Nephron (organoid): ENCODE measurements at regions not wholly inside any gene's neighbourhood (a gene's known extent, or its start where the extent isn't known, plus 50 kb on each side); places are given as distances from the start of the nearest gene placed in this dataset.

Experiments used
- H3K27ac Mint-ChIP-seq, 3 experiments: 2 replicates each; pipeline ENCODE4 v1.8.0; 2020; ENCODE audit warnings: mixed read lengths in 3 of 3, mild to moderate bottlenecking in 2 of 3, moderate library complexity in 1 of 3
- H3K27me3 Mint-ChIP-seq: 2 replicates; pipeline ENCODE4 v1.8.0; 2021; ENCODE audit warnings: low read depth, mild to moderate bottlenecking, moderate library complexity, mixed read lengths
- H3K36me3 Mint-ChIP-seq: 2 replicates; pipeline ENCODE4 v1.8.0; 2020; ENCODE audit warnings: low read depth, mixed read lengths
- H3K4me1 Mint-ChIP-seq: 2 replicates; pipeline ENCODE4 v1.8.0; 2020; ENCODE audit warnings: mixed read lengths
- H3K4me3 Mint-ChIP-seq, 3 experiments: 2 replicates each; pipeline ENCODE4 v1.8.0; 2020; ENCODE audit warnings: mild to moderate bottlenecking in 3 of 3, mixed read lengths in 3 of 3, moderate library complexity in 2 of 3
- H3K9me3 Mint-ChIP-seq: 2 replicates; pipeline ENCODE4 v1.8.0; 2020; ENCODE audit warnings: mixed read lengths
- TF ChIP-seq, protein P1 (sequence below), 3 experiments: fragments of 200-600 bp; sonication (generic); IDR thresholded peaks; one replicate each; pipeline ENCODE4 v1.5.0; 2021; ENCODE audit warnings: antibody characterized with exemption in 3 of 3; ENCODE audit not compliant: unreplicated experiment in 3 of 3

DNA sequence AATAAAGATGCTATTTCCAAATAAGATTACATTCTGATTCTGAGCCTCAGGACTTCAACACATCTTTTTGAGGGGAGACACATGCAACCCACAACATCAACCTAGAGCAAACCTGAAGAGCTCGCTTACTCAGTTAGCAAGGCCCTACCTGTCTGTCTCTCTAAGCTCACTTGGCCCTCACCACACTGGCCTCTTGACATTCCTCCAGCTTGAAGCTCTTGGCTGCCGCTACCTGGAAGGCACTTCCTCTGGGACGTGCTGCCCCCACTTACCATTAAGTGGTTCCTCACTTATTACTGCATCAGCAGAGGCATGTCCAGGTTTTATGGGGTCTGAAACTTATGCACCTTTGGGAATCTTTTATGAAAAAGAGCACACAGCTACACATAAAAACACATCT, 354.8 kb downstream of the GALC start:
- TF ChIP-seq, protein P1, sequence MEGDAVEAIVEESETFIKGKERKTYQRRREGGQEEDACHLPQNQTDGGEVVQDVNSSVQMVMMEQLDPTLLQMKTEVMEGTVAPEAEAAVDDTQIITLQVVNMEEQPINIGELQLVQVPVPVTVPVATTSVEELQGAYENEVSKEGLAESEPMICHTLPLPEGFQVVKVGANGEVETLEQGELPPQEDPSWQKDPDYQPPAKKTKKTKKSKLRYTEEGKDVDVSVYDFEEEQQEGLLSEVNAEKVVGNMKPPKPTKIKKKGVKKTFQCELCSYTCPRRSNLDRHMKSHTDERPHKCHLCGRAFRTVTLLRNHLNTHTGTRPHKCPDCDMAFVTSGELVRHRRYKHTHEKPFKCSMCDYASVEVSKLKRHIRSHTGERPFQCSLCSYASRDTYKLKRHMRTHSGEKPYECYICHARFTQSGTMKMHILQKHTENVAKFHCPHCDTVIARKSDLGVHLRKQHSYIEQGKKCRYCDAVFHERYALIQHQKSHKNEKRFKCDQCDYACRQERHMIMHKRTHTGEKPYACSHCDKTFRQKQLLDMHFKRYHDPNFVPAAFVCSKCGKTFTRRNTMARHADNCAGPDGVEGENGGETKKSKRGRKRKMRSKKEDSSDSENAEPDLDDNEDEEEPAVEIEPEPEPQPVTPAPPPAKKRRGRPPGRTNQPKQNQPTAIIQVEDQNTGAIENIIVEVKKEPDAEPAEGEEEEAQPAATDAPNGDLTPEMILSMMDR (IDR thresholded peaks at IDR 0.05; ENCODE audit: unreplicated experiment in 3 of 3), result no peak
- Mint-ChIP-seq H3K9me3 (no peaks in the 10 kb centered on the region), H3K27ac (peak overlapping the region in 1 of 3 experiments; percentile 35), H3K27me3 (no peaks in the 10 kb centered on the region), H3K4me1 (peaks cover 41% of the 10 kb centered on the region), H3K4me3 (no peak overlapping the region), H3K36me3 (no peaks in the 10 kb centered on the region)

DNA sequence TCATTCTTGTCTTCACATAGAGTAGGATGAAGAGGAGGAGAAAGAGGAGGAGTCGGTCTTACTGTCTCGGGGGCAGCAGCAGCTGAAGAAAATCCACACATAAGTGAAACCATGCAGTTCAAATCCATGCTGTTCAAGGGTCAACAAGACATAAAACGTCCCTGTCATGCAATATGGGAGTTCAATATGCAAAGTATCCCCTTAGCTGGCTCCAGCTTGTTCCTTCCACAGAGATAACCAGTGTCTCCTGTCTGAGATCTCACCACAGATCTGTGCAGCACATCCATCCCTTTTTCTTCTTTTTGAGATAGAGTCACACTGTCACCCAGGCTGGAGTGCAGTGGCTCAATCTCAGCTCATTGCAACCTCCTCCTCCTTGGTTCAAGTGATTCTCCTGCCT, 357.5 kb downstream of the GALC start:
- H3K9me3 Mint-ChIP-seq, result no peaks in the 10 kb centered on the region
- H3K27me3 Mint-ChIP-seq, result peaks cover under 1% of the 10 kb centered on the region
- TF ChIP-seq, protein P1 (IDR thresholded peaks at IDR 0.05; ENCODE audit: unreplicated experiment in 3 of 3), result no peak
- no peak overlapping the region for H3K4me3 Mint-ChIP-seq
- H3K4me1 Mint-ChIP-seq, result peaks cover 34% of the 10 kb centered on the region
- peak overlapping the region; percentile 76 to 94 (median 85) for H3K27ac Mint-ChIP-seq
- H3K36me3 Mint-ChIP-seq, result no peaks in the 10 kb centered on the region

DNA sequence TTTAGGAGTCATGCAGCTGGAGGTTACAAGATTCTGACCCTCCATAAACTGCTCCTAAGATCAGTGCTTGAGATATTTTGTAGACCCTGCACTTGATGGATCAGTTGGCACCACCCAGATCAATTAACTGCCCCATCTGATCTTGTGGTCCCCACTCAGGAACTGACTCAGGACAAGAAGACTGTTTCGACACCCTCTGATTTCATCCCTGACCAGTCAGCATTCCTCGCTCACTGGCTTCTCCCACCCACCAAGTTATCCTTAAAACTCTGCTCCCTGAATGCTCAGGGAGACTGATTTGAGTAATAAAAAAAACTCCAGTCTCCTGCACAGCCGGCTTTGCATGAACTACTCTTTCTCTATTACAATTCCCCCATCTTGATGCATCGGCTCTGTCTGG, 360.2 kb downstream of the GALC start:
- H3K27me3 Mint-ChIP-seq, result peaks cover 4% of the 10 kb centered on the region
- TF ChIP-seq, protein P1 (IDR thresholded peaks at IDR 0.05; ENCODE audit: unreplicated experiment in 3 of 3), result no peak
- H3K4me3 Mint-ChIP-seq, result no peak overlapping the region
- H3K4me1 Mint-ChIP-seq, result peaks cover 56% of the 10 kb centered on the region
- H3K27ac Mint-ChIP-seq, result peak overlapping the region in 2 of 3 experiments; percentile 53 to 54
- H3K9me3 Mint-ChIP-seq, result no peaks in the 10 kb centered on the region
- H3K36me3 Mint-ChIP-seq, result no peaks in the 10 kb centered on the region

DNA sequence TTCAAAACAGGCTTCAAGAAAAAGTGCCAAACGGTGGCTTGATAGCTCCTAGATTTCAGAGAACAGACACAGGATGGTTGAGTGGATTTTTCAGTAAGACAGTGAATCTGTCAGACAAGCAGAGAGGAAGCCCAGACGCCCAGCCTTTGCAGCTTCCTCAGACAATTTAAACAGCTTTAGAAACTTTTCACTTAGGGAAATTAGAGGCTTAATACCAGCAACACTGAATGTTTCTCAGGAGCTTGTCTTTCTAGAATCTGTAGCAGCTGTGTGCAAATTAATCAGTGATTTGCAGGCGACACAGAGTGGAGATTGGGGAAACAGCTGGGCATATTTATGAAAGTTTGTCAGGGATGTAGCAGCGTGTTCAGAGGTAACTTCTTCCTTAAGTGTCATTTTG, 362.1 kb downstream of the GALC start:
- Mint-ChIP-seq H3K4me1 (peaks cover 42% of the 10 kb centered on the region), H3K27ac (peak overlapping the region; percentile 50 to 77 (median 61)), H3K27me3 (peaks cover 4% of the 10 kb centered on the region), H3K9me3 (peaks cover 2% of the 10 kb centered on the region), H3K36me3 (no peaks in the 10 kb centered on the region), H3K4me3 (no peak overlapping the region)
- TF ChIP-seq, protein P1 (IDR thresholded peaks at IDR 0.05; ENCODE audit: unreplicated experiment in 3 of 3), result no peak

DNA sequence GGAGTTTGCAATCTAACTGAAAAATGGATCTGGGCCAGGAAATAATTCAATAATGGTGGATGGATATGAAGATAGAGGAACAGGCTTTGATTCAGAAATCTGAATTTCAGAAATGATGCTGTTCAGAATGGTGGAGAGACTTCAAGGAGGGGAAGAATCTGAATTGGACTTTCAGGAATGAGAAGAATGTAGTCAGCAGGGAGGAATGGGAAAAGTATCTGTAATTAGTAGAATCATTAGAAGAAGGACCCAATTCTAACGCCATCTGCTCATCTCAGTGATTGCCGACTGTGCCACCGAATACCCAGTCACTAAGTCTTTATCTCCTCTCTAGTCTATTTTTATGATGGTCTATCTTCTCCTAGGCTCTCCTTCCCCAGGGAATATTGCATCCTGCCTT, 363.2 kb downstream of the GALC start:
- Mint-ChIP-seq H3K36me3 (no peaks in the 10 kb centered on the region), H3K4me1 (peaks cover 35% of the 10 kb centered on the region)

DNA sequence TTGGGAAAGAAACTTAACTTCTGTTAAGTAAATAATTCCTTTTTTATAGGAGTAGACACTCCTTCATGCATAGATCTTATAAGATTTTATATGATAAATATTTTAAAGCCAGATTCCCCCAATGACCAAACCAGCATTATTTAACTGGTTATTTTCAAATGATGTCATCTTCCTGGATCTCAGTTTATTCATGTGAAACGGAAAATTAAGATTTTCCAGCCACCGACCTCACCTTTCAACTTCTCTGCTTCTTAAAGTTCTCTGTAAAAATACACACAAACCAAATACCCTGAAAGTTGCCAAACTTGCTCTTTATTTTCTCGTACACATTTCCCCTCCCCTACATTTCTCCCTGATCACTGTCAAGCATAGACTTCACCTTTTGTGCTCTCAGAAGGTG, 364.2 kb downstream of the GALC start:
- peaks cover 4% of the 10 kb centered on the region for H3K27me3 Mint-ChIP-seq
- TF ChIP-seq, protein P1 (IDR thresholded peaks at IDR 0.05; ENCODE audit: unreplicated experiment in 3 of 3), result no peak
- no peak overlapping the region for H3K4me3 Mint-ChIP-seq
- no peaks in the 10 kb centered on the region for H3K36me3 Mint-ChIP-seq
- H3K27ac Mint-ChIP-seq, result peak overlapping the region in 1 of 3 experiments; percentile 58
- peaks cover 3% of the 10 kb centered on the region for H3K9me3 Mint-ChIP-seq
- peaks cover 35% of the 10 kb centered on the region for H3K4me1 Mint-ChIP-seq

More for the DNA sequence above, 363.2 kb downstream of the GALC start:
- Mint-ChIP-seq H3K4me3 (no peak overlapping the region), H3K27ac (peak overlapping the region in 2 of 3 experiments; percentile 3 to 50), H3K9me3 (peaks cover 3% of the 10 kb centered on the region), H3K27me3 (peaks cover 4% of the 10 kb centered on the region)
- TF ChIP-seq, protein P1 (IDR thresholded peaks at IDR 0.05; ENCODE audit: unreplicated experiment in 3 of 3), result no peak
